AG10803 (cell line): ENCODE measurements at regions not wholly inside any gene's neighbourhood (a gene's known extent, or its start where the extent isn't known, plus 50 kb on each side); places are given as distances from the start of the nearest gene placed in this dataset.

Experiments used
- DNase-seq: peaks from one replicate; pipeline ENCODE4 v3.0.0; 2010; ENCODE audit warnings: low read depth
- H3K4me3 ChIP-seq: 2 replicates; pipeline ENCODE4 v1.5.1; 2011; ENCODE audit warnings: mild to moderate bottlenecking, low read length, control low read depth
- CTCF ChIP-seq: conservative IDR thresholded peaks from 2 replicates; pipeline ENCODE4 v1.5.1; 2011; ENCODE audit warnings: mild to moderate bottlenecking, low read length, control low read depth, inconsistent platforms

GRCh38 chrX:148371291-148371690 is 129.1 kb upstream of the AFF2 start:
- no peak for DNase-seq
- no peak for TF ChIP-seq CTCF
- H3K4me3 ChIP-seq = no peak overlapping the region

- no peak overlapping the region for H3K4me3 ChIP-seq
- no peak for DNase-seq
- TF ChIP-seq CTCF = no peak
These were observed 127.5 kb upstream of the AFF2 start for GRCh38 chrX:148372925-148373324.

- DNase-seq = no peak
- TF ChIP-seq CTCF = no peak
- H3K4me3 ChIP-seq = no peak overlapping the region
These were observed 124.1 kb upstream of the AFF2 start for GRCh38 chrX:148376342-148376741.

GRCh38 chrX:148380107-148380506 is 120.3 kb upstream of the AFF2 start:
- DNase-seq = no peak
- no peak overlapping the region for H3K4me3 ChIP-seq
- no peak for TF ChIP-seq CTCF

- no peak for TF ChIP-seq CTCF
- H3K4me3 ChIP-seq = peak overlapping the region; percentile 8; the same call in 1 of the 2 replicates
- DNase-seq = peak; percentile 21
These were observed 119.5 kb upstream of the AFF2 start for GRCh38 chrX:148380650-148381561.

GRCh38 chrX:148381603-148382002 is 118.8 kb upstream of the AFF2 start:
- H3K4me3 ChIP-seq = no peak overlapping the region; the same call in 1 of the 2 replicates
- DNase-seq = no peak
- TF ChIP-seq CTCF = no peak

GRCh38 chrX:148382983-148383382 is 117.4 kb upstream of the AFF2 start:
- TF ChIP-seq CTCF = no peak
- no peak for DNase-seq
- H3K4me3 ChIP-seq = no peak overlapping the region
